DND-41 (cell line): ENCODE measurements at regions not wholly inside any gene's neighbourhood (a gene's known extent, or its start where the extent isn't known, plus 50 kb on each side); places are given as distances from the start of the nearest gene placed in this dataset.

Source experiments
- CTCF ChIP-seq: IDR thresholded peaks from 2 replicates; pipeline ENCODE4 v1.5.1; 2012; ENCODE audit warnings: borderline replicate concordance, low read length, moderate library complexity, mild to moderate bottlenecking; ENCODE audit not compliant: poor library complexity, severe bottlenecking; ENCODE audit errors: extremely low read depth
- EZH2 ChIP-seq: IDR thresholded peaks from 3 replicates; pipeline ENCODE4 v1.6.1; 2012; ENCODE audit warnings: borderline replicate concordance, low read depth, mild to moderate bottlenecking, moderate library complexity, low read length, inconsistent platforms; ENCODE audit not compliant: severe bottlenecking

- TF ChIP-seq CTCF, result no peak
- TF ChIP-seq EZH2, result no peak
Measured at GRCh38 chr2:188798159-188798558, 176.0 kb upstream of the COL3A1 start.
